ENCODE measurements at regions not wholly inside any gene's neighbourhood (a gene's known extent, or its start where the extent isn't known, plus 50 kb on each side); places are given as distances from the start of the nearest gene placed in this dataset.

DNA sequence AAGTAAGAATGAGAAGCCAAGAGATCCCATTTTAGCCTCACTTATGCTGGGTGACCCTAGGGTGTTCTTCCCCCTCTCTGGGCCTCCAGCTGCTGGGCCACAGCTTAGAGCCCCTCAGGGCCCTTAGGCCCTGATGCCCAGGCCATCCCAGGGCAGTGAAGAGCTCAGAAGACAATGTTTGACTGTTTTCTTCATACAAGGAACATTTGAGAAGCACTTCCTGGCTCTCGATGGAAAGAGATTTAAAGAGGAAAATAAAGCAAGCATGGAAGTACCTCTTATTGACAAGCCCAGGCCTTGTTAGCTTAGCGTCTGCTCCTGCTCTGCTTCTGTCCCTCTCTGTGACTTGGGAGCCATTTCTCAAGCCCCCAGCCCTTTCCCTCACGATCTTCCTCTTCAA is 165.9 kb upstream of the SMIM23 start:
- TF ChIP-seq, protein P1, sequence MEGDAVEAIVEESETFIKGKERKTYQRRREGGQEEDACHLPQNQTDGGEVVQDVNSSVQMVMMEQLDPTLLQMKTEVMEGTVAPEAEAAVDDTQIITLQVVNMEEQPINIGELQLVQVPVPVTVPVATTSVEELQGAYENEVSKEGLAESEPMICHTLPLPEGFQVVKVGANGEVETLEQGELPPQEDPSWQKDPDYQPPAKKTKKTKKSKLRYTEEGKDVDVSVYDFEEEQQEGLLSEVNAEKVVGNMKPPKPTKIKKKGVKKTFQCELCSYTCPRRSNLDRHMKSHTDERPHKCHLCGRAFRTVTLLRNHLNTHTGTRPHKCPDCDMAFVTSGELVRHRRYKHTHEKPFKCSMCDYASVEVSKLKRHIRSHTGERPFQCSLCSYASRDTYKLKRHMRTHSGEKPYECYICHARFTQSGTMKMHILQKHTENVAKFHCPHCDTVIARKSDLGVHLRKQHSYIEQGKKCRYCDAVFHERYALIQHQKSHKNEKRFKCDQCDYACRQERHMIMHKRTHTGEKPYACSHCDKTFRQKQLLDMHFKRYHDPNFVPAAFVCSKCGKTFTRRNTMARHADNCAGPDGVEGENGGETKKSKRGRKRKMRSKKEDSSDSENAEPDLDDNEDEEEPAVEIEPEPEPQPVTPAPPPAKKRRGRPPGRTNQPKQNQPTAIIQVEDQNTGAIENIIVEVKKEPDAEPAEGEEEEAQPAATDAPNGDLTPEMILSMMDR (conservative IDR thresholded peaks at IDR 0.05 in 1 of 2, IDR thresholded peaks at IDR 0.05 in 1 of 2; ENCODE audit: low read depth in 1 of 2, low read length in 2 of 2): no peak
- no peak for TF ChIP-seq EZH2 (IDR thresholded peaks at IDR 0.05; ENCODE audit: low read length, missing control alignments)

Measured in fibroblast of lung (primary cell).